Hepatocyte (in vitro differentiated cells): ENCODE measurements at regions not wholly inside any gene's neighbourhood (a gene's known extent, or its start where the extent isn't known, plus 50 kb on each side); places are given as distances from the start of the nearest gene placed in this dataset.

Experiments
- DNase-seq: peaks from one replicate; pipeline ENCODE4 v3.0.0-alpha.2; 2016; ENCODE audit warnings: low spot score
- H2AFZ ChIP-seq: fragments of 200-600 bp; sonication (generic); 2 replicates; pipeline ENCODE4 v1.6.0; 2016; ENCODE audit warnings: antibody characterized with exemption, mild to moderate bottlenecking
- H3K27ac ChIP-seq: fragments of 200-600 bp; sonication (generic); 2 replicates; pipeline ENCODE4 v1.5.1; 2016; ENCODE audit warnings: mild to moderate bottlenecking
- H3K27me3 ChIP-seq: fragments of 200-600 bp; sonication (generic); 2 replicates; pipeline ENCODE4 v1.6.1; 2016
- H3K36me3 ChIP-seq: fragments of 200-600 bp; sonication (generic); replicated peaks from 2 replicates; pipeline ENCODE4 v1.5.1; 2016; ENCODE audit warnings: low read depth; ENCODE audit not compliant: insufficient read depth
- H3K4me1 ChIP-seq: fragments of 200-600 bp; sonication (generic); 2 replicates; pipeline ENCODE4 v1.5.1; 2016; ENCODE audit warnings: mild to moderate bottlenecking, moderate library complexity; ENCODE audit not compliant: insufficient read depth
- H3K4me2 ChIP-seq: fragments of 200-600 bp; sonication (generic); 2 replicates; pipeline ENCODE4 v1.6.0; 2016
- H3K4me3 ChIP-seq: fragments of 200-600 bp; sonication (generic); 2 replicates; pipeline ENCODE4 v1.5.1; 2016; ENCODE audit warnings: mild to moderate bottlenecking
- H3K79me2 ChIP-seq: fragments of 200-600 bp; sonication (generic); 2 replicates; pipeline ENCODE4 v1.6.0; 2017; ENCODE audit warnings: mild to moderate bottlenecking
- H3K9me2 ChIP-seq: fragments of 200-600 bp; sonication (generic); replicated peaks from 2 replicates; pipeline ENCODE4 v1.6.0; 2017; ENCODE audit warnings: mild to moderate bottlenecking; ENCODE audit not compliant: insufficient read depth
- H3K9me3 ChIP-seq: fragments of 200-600 bp; sonication (generic); 2 replicates; pipeline ENCODE4 v1.5.1; 2016; ENCODE audit warnings: low read depth, mild to moderate bottlenecking
- H4K20me1 ChIP-seq: fragments of 200-600 bp; sonication (generic); 2 replicates; pipeline ENCODE4 v1.6.0; 2016; ENCODE audit warnings: mild to moderate bottlenecking; ENCODE audit not compliant: insufficient read depth, poor library complexity, severe bottlenecking
- EZH2 ChIP-seq: fragments of 200-600 bp; sonication (generic); IDR thresholded peaks from 2 replicates; pipeline ENCODE4 v1.6.1; 2016; ENCODE audit warnings: antibody characterized with exemption, mild to moderate bottlenecking, borderline replicate concordance
- EZH2phosphoT487 ChIP-seq: fragments of 200-600 bp; sonication (generic); IDR thresholded peaks from one replicate; pipeline ENCODE4 v1.6.1; 2018; ENCODE audit warnings: antibody characterized with exemption, mild to moderate bottlenecking, low read depth, moderate library complexity; ENCODE audit not compliant: unreplicated experiment, severe bottlenecking
- WGBS: methylation state at CpG from one replicate; pipeline ENCODE4 v1.1.6; 2016; ENCODE audit warnings: low lambda C conversion rate; ENCODE audit errors: missing lambda C conversion rate; 5-methylcytosine and 5-hydroxymethylcytosine counted together
- TF ChIP-seq, protein P1 (sequence below): fragments of 200-600 bp; sonication (generic); IDR thresholded peaks from 2 replicates; pipeline ENCODE4 v1.5.1; 2016; ENCODE audit warnings: antibody characterized with exemption, mild to moderate bottlenecking; ENCODE audit not compliant: poor library complexity

- H3K9me3 ChIP-seq = no peaks in the 10 kb centered on the region
- no peaks in the 10 kb centered on the region for H4K20me1 ChIP-seq
- H3K79me2 ChIP-seq = no peaks in the 10 kb centered on the region
- WGBS = 73% methylated on average over 5 of the region's 5 CpGs
- H3K4me2 ChIP-seq = no peak overlapping the region
- TF ChIP-seq EZH2phosphoT487 = no peak
- TF ChIP-seq, protein P1, sequence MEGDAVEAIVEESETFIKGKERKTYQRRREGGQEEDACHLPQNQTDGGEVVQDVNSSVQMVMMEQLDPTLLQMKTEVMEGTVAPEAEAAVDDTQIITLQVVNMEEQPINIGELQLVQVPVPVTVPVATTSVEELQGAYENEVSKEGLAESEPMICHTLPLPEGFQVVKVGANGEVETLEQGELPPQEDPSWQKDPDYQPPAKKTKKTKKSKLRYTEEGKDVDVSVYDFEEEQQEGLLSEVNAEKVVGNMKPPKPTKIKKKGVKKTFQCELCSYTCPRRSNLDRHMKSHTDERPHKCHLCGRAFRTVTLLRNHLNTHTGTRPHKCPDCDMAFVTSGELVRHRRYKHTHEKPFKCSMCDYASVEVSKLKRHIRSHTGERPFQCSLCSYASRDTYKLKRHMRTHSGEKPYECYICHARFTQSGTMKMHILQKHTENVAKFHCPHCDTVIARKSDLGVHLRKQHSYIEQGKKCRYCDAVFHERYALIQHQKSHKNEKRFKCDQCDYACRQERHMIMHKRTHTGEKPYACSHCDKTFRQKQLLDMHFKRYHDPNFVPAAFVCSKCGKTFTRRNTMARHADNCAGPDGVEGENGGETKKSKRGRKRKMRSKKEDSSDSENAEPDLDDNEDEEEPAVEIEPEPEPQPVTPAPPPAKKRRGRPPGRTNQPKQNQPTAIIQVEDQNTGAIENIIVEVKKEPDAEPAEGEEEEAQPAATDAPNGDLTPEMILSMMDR = no peak
- TF ChIP-seq EZH2 = no peak
- H2AFZ ChIP-seq = no peak overlapping the region
- H3K27ac ChIP-seq = no peak overlapping the region
- no peaks in the 10 kb centered on the region for H3K9me2 ChIP-seq
- DNase-seq = no peak
- H3K4me3 ChIP-seq = no peak overlapping the region
- H3K27me3 ChIP-seq = no peaks in the 10 kb centered on the region
- no peaks in the 10 kb centered on the region for H3K4me1 ChIP-seq
- no peaks in the 10 kb centered on the region for H3K36me3 ChIP-seq
These were observed 122.1 kb upstream of the SLC24A3 start for GRCh38 chr20:19090332-19090731.

- no peak overlapping the region for H3K27ac ChIP-seq
These were observed 117.4 kb upstream of the SLC24A3 start for GRCh38 chr20:19094959-19095541.

DNA sequence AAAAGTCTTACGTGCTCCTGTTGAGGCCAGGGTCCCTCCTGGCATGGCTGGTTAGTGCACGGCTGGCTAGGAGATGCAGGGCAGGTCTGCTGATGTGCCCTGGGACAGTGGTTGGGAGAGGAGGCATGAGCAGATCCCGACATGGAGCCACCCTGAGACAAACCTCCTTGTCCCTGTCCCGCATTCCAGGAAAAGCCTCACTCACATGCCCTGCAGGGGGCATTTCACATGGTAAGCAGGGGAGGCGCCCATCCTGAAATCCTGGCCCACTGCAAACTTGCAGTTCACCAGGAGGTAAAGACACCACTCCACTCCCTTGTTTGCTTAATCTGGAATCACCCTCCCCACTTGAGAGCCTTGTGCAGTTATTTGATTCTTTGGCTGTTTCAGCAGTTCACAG is 116.7 kb upstream of the SLC24A3 start:
- H2AFZ ChIP-seq = no peak overlapping the region
- TF ChIP-seq EZH2 = no peak

More at GRCh38 chr20:19094959-19095541, 117.4 kb upstream of the SLC24A3 start:
- H3K27me3 ChIP-seq = no peaks in the 10 kb centered on the region
- H4K20me1 ChIP-seq = no peaks in the 10 kb centered on the region
- no peak overlapping the region for H3K4me3 ChIP-seq
- no peak for TF ChIP-seq EZH2phosphoT487
- H3K9me3 ChIP-seq = no peaks in the 10 kb centered on the region
- H3K9me2 ChIP-seq = no peaks in the 10 kb centered on the region
- no peak overlapping the region for H3K4me2 ChIP-seq
- H3K4me1 ChIP-seq = peaks cover 5% of the 10 kb centered on the region
- 76% methylated on average over 5 of the region's 5 CpGs for WGBS
- no peak overlapping the region for H2AFZ ChIP-seq
- no peaks in the 10 kb centered on the region for H3K36me3 ChIP-seq
- DNase-seq = no peak
- no peaks in the 10 kb centered on the region for H3K79me2 ChIP-seq

GRCh38 chr20:19096843-19097242 is 115.6 kb upstream of the SLC24A3 start:
- peaks cover 9% of the 10 kb centered on the region for H3K4me1 ChIP-seq
- no peak overlapping the region for H3K4me2 ChIP-seq
- DNase-seq = no peak
- no peaks in the 10 kb centered on the region for H3K36me3 ChIP-seq
- no peaks in the 10 kb centered on the region for H4K20me1 ChIP-seq
- no peak overlapping the region for H3K4me3 ChIP-seq
- no peak overlapping the region for H3K27ac ChIP-seq
- no peak overlapping the region for H2AFZ ChIP-seq
- H3K27me3 ChIP-seq = no peaks in the 10 kb centered on the region
- TF ChIP-seq EZH2phosphoT487 (no peak), EZH2 (no peak)
- TF ChIP-seq, protein P1 = no peak
- no peaks in the 10 kb centered on the region for H3K9me2 ChIP-seq
- H3K9me3 ChIP-seq = no peaks in the 10 kb centered on the region
- no peaks in the 10 kb centered on the region for H3K79me2 ChIP-seq
- WGBS = 90% methylated on average over 2 of the region's 2 CpGs

More for the DNA sequence above, 116.7 kb upstream of the SLC24A3 start:
- WGBS = 48% methylated on average over 5 of the region's 5 CpGs
- DNase-seq = no peak
- Histone ChIP-seq H4K20me1 (no peaks in the 10 kb centered on the region), H3K9me3 (no peaks in the 10 kb centered on the region), H3K79me2 (no peaks in the 10 kb centered on the region), H3K27me3 (no peaks in the 10 kb centered on the region), H3K36me3 (no peaks in the 10 kb centered on the region), H3K4me1 (peaks cover 9% of the 10 kb centered on the region), H3K27ac (no peak overlapping the region), H3K9me2 (no peaks in the 10 kb centered on the region), H3K4me2 (no peak overlapping the region), H3K4me3 (no peak overlapping the region)
